H1 (cell line): ENCODE measurements at regions not wholly inside any gene's neighbourhood (a gene's known extent, or its start where the extent isn't known, plus 50 kb on each side); places are given as distances from the start of the nearest gene placed in this dataset.
"Not testable (repeated sequence)": the region's sequence is repeated elsewhere in the genome, so short reads cannot be mapped to it uniquely, and the experiment has no call there.

Source experiments
- CTCF ChIA-PET: fragments of 300-600 bp; sonication (Branson Sonifier 250); formaldehyde crosslinking; loops from one replicate; lab custom pipeline; 2021; ENCODE audit not compliant: partially characterized antibody; lab: Charles Lee
- POLR2A ChIA-PET: fragments of 300-600 bp; sonication (Branson Sonifier 250); formaldehyde crosslinking; loops from one replicate; lab custom pipeline; 2021; ENCODE audit warnings: inconsistent platforms; ENCODE audit not compliant: partially characterized antibody; lab: Charles Lee
- DNase-seq, 2 experiments: peaks; one replicate each; pipeline versions ENCODE4 v3.0.0 to v3.0.0-alpha.2; 2010 to 2022; ENCODE audit warnings: low spot score in 2 of 2, low read depth in 1 of 2, mixed read lengths in 1 of 2
- FAIRE-seq: peaks from 2 replicates; lab custom pipeline; 2011; peaks lifted over from hg19 to GRCh38; lab: Jason Lieb, UNC
- H2AFZ ChIP-seq: 2 replicates; pipeline ENCODE4 v1.8.1; 2012; ENCODE audit warnings: low read length, inconsistent platforms
- H2AK5ac ChIP-seq: 2 replicates; pipeline ENCODE4 v1.6.1; 2013; ENCODE audit warnings: low read depth, low read length
- H2BK120ac ChIP-seq: replicated peaks from 2 replicates; pipeline ENCODE3; 2013; ENCODE audit warnings: low read depth, low read length, inconsistent platforms
- H2BK12ac ChIP-seq: 2 replicates; pipeline ENCODE4 v1.6.1; 2013; ENCODE audit warnings: low read depth, low read length
- H2BK15ac ChIP-seq: 2 replicates; pipeline ENCODE4 v1.6.1; 2013; ENCODE audit warnings: low read length
- H2BK20ac ChIP-seq: 2 replicates; pipeline ENCODE4 v1.6.1; 2013; ENCODE audit warnings: low read length
- H2BK5ac ChIP-seq: 2 replicates; pipeline ENCODE4 v1.6.1; 2013; ENCODE audit warnings: low read depth, low read length
- H3K14ac ChIP-seq: 2 replicates; pipeline ENCODE4 v1.6.1; 2013; ENCODE audit warnings: inconsistent platforms; ENCODE audit not compliant: insufficient read length
- H3K18ac ChIP-seq: 2 replicates; pipeline ENCODE4 v1.6.1; 2013; ENCODE audit warnings: low read length; ENCODE audit errors: extremely low read depth
- H3K23ac ChIP-seq: 2 replicates; pipeline ENCODE4 v1.6.1; 2013; ENCODE audit warnings: inconsistent platforms; ENCODE audit not compliant: insufficient read length
- H3K23me2 ChIP-seq: 2 replicates; pipeline ENCODE4 v1.6.1; 2013; ENCODE audit warnings: low read depth, low read length
- H3K27ac ChIP-seq: 2 replicates; pipeline ENCODE4 v1.6.1; 2011; ENCODE audit warnings: low read depth, low read length, inconsistent platforms
- H3K27me3 ChIP-seq, 4 experiments: replicated peaks in 1 of 4; 1 replicate in 1 of 4; 2 replicates in 3 of 4; pipeline versions ENCODE4 v1.6.1 to v1.8.1; 2011 to 2013; ENCODE audit warnings: low read length in 3 of 4, mild to moderate bottlenecking in 3 of 4, inconsistent platforms in 2 of 4, mixed read lengths in 2 of 4, moderate library complexity in 1 of 4; ENCODE audit not compliant: control insufficient read depth in 3 of 4, insufficient read depth in 3 of 4; ENCODE audit errors: extremely low read depth in 1 of 4
- H3K36me3 ChIP-seq, 4 experiments: 2 replicates each; pipeline versions ENCODE4 v1.6.1 to v1.8.1; 2011 to 2013; ENCODE audit warnings: mild to moderate bottlenecking in 4 of 4, low read length in 3 of 4, moderate library complexity in 2 of 4, control low read depth in 1 of 4, inconsistent platforms in 1 of 4; ENCODE audit not compliant: insufficient read depth in 4 of 4, control insufficient read depth in 2 of 4
- H3K4ac ChIP-seq: replicated peaks from 2 replicates; pipeline ENCODE3; 2013; ENCODE audit warnings: low read length, low read depth, mixed read lengths, inconsistent platforms; ENCODE audit not compliant: insufficient read length
- H3K4me1 ChIP-seq, 4 experiments: replicated peaks in 1 of 4; 1 replicate in 1 of 4; 2 replicates in 3 of 4; pipeline versions ENCODE4 v1.6.1 to v1.8.1; 2011 to 2013; ENCODE audit warnings: low read length in 3 of 4, inconsistent platforms in 2 of 4, mixed read lengths in 1 of 4; ENCODE audit not compliant: insufficient read depth in 4 of 4, control insufficient read depth in 3 of 4
- H3K4me2 ChIP-seq, 2 experiments: 2 replicates each; pipeline versions ENCODE4 v1.6.1 to v1.8.1; 2011 to 2013; ENCODE audit warnings: low read depth in 2 of 2, low read length in 2 of 2, control low read depth in 1 of 2, inconsistent platforms in 1 of 2, mild to moderate bottlenecking in 1 of 2; ENCODE audit not compliant: insufficient read depth in 1 of 2
- H3K4me3 ChIP-seq, 4 experiments: fragments of 200-600, 300-600 bp in 1 of 4; sonication (generic), shearing (Covaris generic), sonication (Bioruptor Twin) in 1 of 4; 2 replicates each; pipeline versions ENCODE4 v1.5.1 to v1.8.1; 2011 to 2016; ENCODE audit warnings: low read length in 4 of 4, low read depth in 3 of 4, control low read depth in 2 of 4, inconsistent platforms in 2 of 4, mild to moderate bottlenecking in 2 of 4, mixed read lengths in 1 of 4, moderate library complexity in 1 of 4; ENCODE audit not compliant: insufficient read depth in 2 of 4; ENCODE audit errors: extremely low read depth in 1 of 4
- H3K56ac ChIP-seq: replicated peaks from 2 replicates; pipeline ENCODE3; 2013; ENCODE audit warnings: low read depth, mild to moderate bottlenecking, mixed read lengths, low read length, inconsistent platforms; ENCODE audit not compliant: insufficient read length
- H3K79me1 ChIP-seq: 2 replicates; pipeline ENCODE4 v1.6.1; 2013; ENCODE audit warnings: low read depth, low read length, control low read depth
- H3K79me2 ChIP-seq, 2 experiments: 2 replicates each; pipeline versions ENCODE4 v1.6.1 to v1.8.1; 2012 to 2013; ENCODE audit warnings: low read length in 2 of 2, mild to moderate bottlenecking in 2 of 2, inconsistent platforms in 1 of 2; ENCODE audit not compliant: insufficient read depth in 2 of 2, control insufficient read depth in 1 of 2
- H3K9ac ChIP-seq, 4 experiments: replicated peaks in 1 of 4; 1 replicate in 1 of 4; 2 replicates in 3 of 4; pipeline versions ENCODE4 v1.6.1 to v1.8.1; 2011 to 2013; ENCODE audit warnings: low read depth in 3 of 4, low read length in 3 of 4, control low read depth in 2 of 4, mild to moderate bottlenecking in 2 of 4, moderate library complexity in 2 of 4, inconsistent platforms in 1 of 4; ENCODE audit errors: extremely low read depth in 1 of 4
- H3K9me3 ChIP-seq, 2 experiments: 2 replicates each; pipeline versions ENCODE4 v1.6.1 to v1.8.1; 2012 to 2013; ENCODE audit warnings: mild to moderate bottlenecking in 2 of 2, moderate library complexity in 2 of 2, control low read depth in 1 of 2, inconsistent platforms in 1 of 2, low read depth in 1 of 2, low read length in 1 of 2, mixed read lengths in 1 of 2; ENCODE audit not compliant: insufficient read depth in 2 of 2
- H4K20me1 ChIP-seq, 2 experiments: replicated peaks in 1 of 2; 2 replicates each; pipeline versions ENCODE3 to v1.8.1; 2011 to 2013; ENCODE audit warnings: inconsistent platforms in 2 of 2, low read length in 2 of 2, mild to moderate bottlenecking in 1 of 2; ENCODE audit not compliant: insufficient read depth in 2 of 2, control insufficient read depth in 1 of 2
- H4K5ac ChIP-seq: 2 replicates; pipeline ENCODE4 v1.6.1; 2013; ENCODE audit warnings: low read length, low read depth, mixed read lengths, inconsistent platforms; ENCODE audit not compliant: insufficient read length
- H4K8ac ChIP-seq: 2 replicates; pipeline ENCODE4 v1.8.0; 2013; ENCODE audit warnings: mild to moderate bottlenecking, moderate library complexity, low read length, inconsistent platforms; ENCODE audit not compliant: insufficient read depth; ENCODE audit errors: extremely low read depth
- H4K91ac ChIP-seq: replicated peaks from 2 replicates; pipeline ENCODE3; 2013; ENCODE audit warnings: low read length, mixed read lengths, inconsistent platforms; ENCODE audit not compliant: insufficient read length
- WGBS, 2 experiments: shearing (Covaris generic) in 1 of 2; methylation state at CpG; one replicate each; pipeline versions ENCODE4 v1.1.6 to v1.1.7; 2013 to 2015; ENCODE audit warnings: low lambda C conversion rate in 2 of 2, mixed read lengths in 2 of 2, inconsistent platforms in 1 of 2, low coverage in 1 of 2, missing lambda C conversion rate in 1 of 2; ENCODE audit not compliant: insufficient replicate concordance in 2 of 2, insufficient coverage in 1 of 2, insufficient read length in 1 of 2; ENCODE audit errors: extremely low coverage in 1 of 2, missing lambda C conversion rate in 1 of 2; 5-methylcytosine and 5-hydroxymethylcytosine counted together

DNA sequence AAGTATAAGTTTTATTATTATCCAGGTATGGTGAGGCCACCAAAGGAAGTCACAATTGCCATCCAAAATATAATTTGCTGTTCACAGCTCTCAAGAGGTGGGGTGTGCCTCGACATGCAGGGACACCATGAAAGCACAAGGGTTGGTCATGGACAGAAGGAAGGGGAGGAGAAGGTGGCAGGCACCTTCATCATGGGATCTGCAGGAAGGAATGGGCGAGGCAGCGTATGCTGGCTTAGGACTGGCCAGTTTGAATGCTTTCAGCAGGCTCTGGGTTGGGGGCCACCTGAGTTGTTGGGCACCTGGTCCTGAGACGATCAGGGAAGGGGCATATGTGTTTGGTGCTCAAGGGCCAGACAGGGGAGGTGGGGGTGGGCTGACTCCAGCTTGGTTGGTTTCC, 777.2 kb upstream of the TPTE start:
- H4K8ac ChIP-seq, H4K20me1 ChIP-seq, DNase-seq, H3K79me2 ChIP-seq, H2BK20ac ChIP-seq, H2AFZ ChIP-seq, CTCF ChIA-PET, H2BK12ac ChIP-seq, H3K36me3 ChIP-seq, H3K23me2 ChIP-seq, H2BK120ac ChIP-seq, H3K79me1 ChIP-seq, H3K18ac ChIP-seq, H3K4me2 ChIP-seq, H3K14ac ChIP-seq, H3K4ac ChIP-seq, H4K91ac ChIP-seq, H3K9ac ChIP-seq, H2BK5ac ChIP-seq, H3K27ac ChIP-seq, H3K23ac ChIP-seq, H3K56ac ChIP-seq, H3K27me3 ChIP-seq, H4K5ac ChIP-seq, POLR2A ChIA-PET, H2BK15ac ChIP-seq, H2AK5ac ChIP-seq, H3K4me3 ChIP-seq, H3K4me1 ChIP-seq, FAIRE-seq: not testable (repeated sequence)
- WGBS, 2 experiments, result 69% methylated on average over 4 of the region's 4 CpGs; no CpG with 5 or more reads in 1 of the 2 experiments
- H3K9me3 ChIP-seq, result peaks cover 38 to 74% of the 10 kb centered on the region in 2 experiments

DNA sequence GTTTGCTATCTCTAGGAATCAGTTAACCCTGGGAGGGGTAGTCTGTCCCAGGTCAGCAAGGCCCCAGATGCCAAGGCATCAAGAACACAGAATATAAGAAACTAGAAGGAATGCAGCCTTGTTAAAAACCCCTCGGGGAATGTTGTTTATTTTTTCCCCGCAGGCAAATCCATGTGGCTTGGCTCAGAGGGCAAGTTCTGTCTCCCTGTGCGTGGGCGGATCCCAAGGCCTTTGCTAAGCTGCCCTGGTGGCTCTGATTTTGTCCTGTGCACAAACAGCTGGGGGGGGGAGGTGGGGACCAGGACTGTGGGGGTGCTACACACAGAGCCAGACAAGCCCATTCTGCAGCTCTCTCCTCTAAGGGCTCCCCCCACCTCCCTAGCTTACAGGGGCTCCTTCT, 776.8 kb upstream of the TPTE start:
- H2BK12ac ChIP-seq, H3K79me2 ChIP-seq, H3K18ac ChIP-seq, H2AFZ ChIP-seq, H3K79me1 ChIP-seq, DNase-seq, H4K20me1 ChIP-seq, H3K4me2 ChIP-seq, H3K4me1 ChIP-seq, H4K91ac ChIP-seq, CTCF ChIA-PET, H3K27me3 ChIP-seq, H3K9ac ChIP-seq, FAIRE-seq, H3K36me3 ChIP-seq, H2BK120ac ChIP-seq, H2AK5ac ChIP-seq, POLR2A ChIA-PET, H3K27ac ChIP-seq, H3K23me2 ChIP-seq, H3K56ac ChIP-seq, H2BK5ac ChIP-seq, H2BK15ac ChIP-seq, H4K8ac ChIP-seq, H3K4ac ChIP-seq, H3K14ac ChIP-seq, H3K4me3 ChIP-seq, H4K5ac ChIP-seq, H3K23ac ChIP-seq, H2BK20ac ChIP-seq: not testable (repeated sequence)
- WGBS, 2 experiments, result 85% methylated on average over 4 of the region's 4 CpGs; no CpG with 5 or more reads in 1 of the 2 experiments
- H3K9me3 ChIP-seq, result peaks cover 35 to 71% of the 10 kb centered on the region in 2 experiments
